ENCODE measurements at regions not wholly inside any gene's neighbourhood (a gene's known extent, or its start where the extent isn't known, plus 50 kb on each side); places are given as distances from the start of the nearest gene placed in this dataset.

GRCh38 chr3:170734043-170734734, 135.8 kb downstream of the RPL22L1 start:
- no peaks in the 10 kb centered on the region for H3K36me3 ChIP-seq (ENCODE audit: insufficient read depth)
- no peak overlapping the region for H3K4me3 ChIP-seq (IDR thresholded peaks at IDR 0.05; ENCODE audit: insufficient read depth, low read depth, low read length)
- H3K4me2 ChIP-seq, result no peak overlapping the region
- no peak for TF ChIP-seq CTCF (conservative IDR thresholded peaks at IDR 0.05; ENCODE audit: low read depth, low read length)
- no peaks in the 10 kb centered on the region for H3K4me1 ChIP-seq (ENCODE audit: low read depth, poor library complexity, severe bottlenecking)
- no peaks in the 10 kb centered on the region for H3K27me3 ChIP-seq (ENCODE audit: insufficient read depth, low read depth)
- no peak overlapping the region for H2AFZ ChIP-seq (ENCODE audit: low read depth)
- H3K27ac ChIP-seq, result no peak overlapping the region
- no peak overlapping the region for H3K9ac ChIP-seq
- H4K20me1 ChIP-seq (ENCODE audit: insufficient read depth), result no peaks in the 10 kb centered on the region
- no peaks in the 10 kb centered on the region for H3K79me2 ChIP-seq (ENCODE audit: insufficient read depth, low read depth)

GRCh38 chr3:170732660-170733245, 137.2 kb downstream of the RPL22L1 start:
- no peaks in the 10 kb centered on the region for H3K27me3 ChIP-seq (ENCODE audit: insufficient read depth, low read depth)
- H3K36me3 ChIP-seq (ENCODE audit: insufficient read depth), result no peaks in the 10 kb centered on the region
- no peak overlapping the region for H3K4me3 ChIP-seq (IDR thresholded peaks at IDR 0.05; ENCODE audit: insufficient read depth, low read depth, low read length)
- no peaks in the 10 kb centered on the region for H3K4me1 ChIP-seq (ENCODE audit: low read depth, poor library complexity, severe bottlenecking)
- no peak overlapping the region for H3K9ac ChIP-seq
- no peak overlapping the region for H3K27ac ChIP-seq
- no peaks in the 10 kb centered on the region for H3K79me2 ChIP-seq (ENCODE audit: insufficient read depth, low read depth)
- no peak overlapping the region for H2AFZ ChIP-seq (ENCODE audit: low read depth)
- no peak for TF ChIP-seq CTCF (conservative IDR thresholded peaks at IDR 0.05; ENCODE audit: low read depth, low read length)
- no peak overlapping the region for H3K4me2 ChIP-seq
- no peaks in the 10 kb centered on the region for H4K20me1 ChIP-seq (ENCODE audit: insufficient read depth)

GRCh38 chr3:170731281-170731680, 138.7 kb downstream of the RPL22L1 start:
- Histone ChIP-seq H3K27me3 (ENCODE audit: insufficient read depth, low read depth) (no peaks in the 10 kb centered on the region), H3K36me3 (ENCODE audit: insufficient read depth) (no peaks in the 10 kb centered on the region), H2AFZ (ENCODE audit: low read depth) (no peak overlapping the region), H3K9ac (no peak overlapping the region), H3K4me3 (IDR thresholded peaks at IDR 0.05; ENCODE audit: insufficient read depth, low read depth, low read length) (no peak overlapping the region), H4K20me1 (ENCODE audit: insufficient read depth) (no peaks in the 10 kb centered on the region), H3K27ac (no peak overlapping the region), H3K4me2 (no peak overlapping the region), H3K4me1 (ENCODE audit: low read depth, poor library complexity, severe bottlenecking) (peaks cover 3% of the 10 kb centered on the region), H3K79me2 (ENCODE audit: insufficient read depth, low read depth) (no peaks in the 10 kb centered on the region)
- no peak for TF ChIP-seq CTCF (conservative IDR thresholded peaks at IDR 0.05; ENCODE audit: low read depth, low read length)

GRCh38 chr3:170730071-170730812, 139.8 kb downstream of the RPL22L1 start:
- no peaks in the 10 kb centered on the region for H3K27me3 ChIP-seq (ENCODE audit: insufficient read depth, low read depth)
- H3K27ac ChIP-seq, result no peak overlapping the region
- H3K4me2 ChIP-seq, result no peak overlapping the region
- H3K4me3 ChIP-seq (IDR thresholded peaks at IDR 0.05; ENCODE audit: insufficient read depth, low read depth, low read length), result no peak overlapping the region
- H3K36me3 ChIP-seq (ENCODE audit: insufficient read depth), result no peaks in the 10 kb centered on the region
- no peak overlapping the region for H2AFZ ChIP-seq (ENCODE audit: low read depth)
- H4K20me1 ChIP-seq (ENCODE audit: insufficient read depth), result no peaks in the 10 kb centered on the region
- peaks cover 3% of the 10 kb centered on the region for H3K4me1 ChIP-seq (ENCODE audit: low read depth, poor library complexity, severe bottlenecking)
- no peak for TF ChIP-seq CTCF (conservative IDR thresholded peaks at IDR 0.05; ENCODE audit: low read depth, low read length)
- no peaks in the 10 kb centered on the region for H3K79me2 ChIP-seq (ENCODE audit: insufficient read depth, low read depth)
- H3K9ac ChIP-seq, result no peak overlapping the region
